ENCODE measurements at regions not wholly inside any gene's neighbourhood (a gene's known extent, or its start where the extent isn't known, plus 50 kb on each side); places are given as distances from the start of the nearest gene placed in this dataset.
"Not testable (repeated sequence)": the region's sequence is repeated elsewhere in the genome, so short reads cannot be mapped to it uniquely, and the experiment has no call there.

- Histone ChIP-seq H3K9ac (ENCODE audit: low read length) (no peak overlapping the region), H3K36me3 (ENCODE audit: insufficient read depth, low read length) (no peaks in the 10 kb centered on the region), H3F3A (ENCODE audit: insufficient read depth, low read length) (no peaks in the 10 kb centered on the region), H3K9me2 (ENCODE audit: low read depth, low read length) (no peaks in the 10 kb centered on the region), H3K4me1 (ENCODE audit: insufficient read depth, low read length, severe bottlenecking) (no peaks in the 10 kb centered on the region), H3K27ac (ENCODE audit: low read depth, low read length, poor library complexity, severe bottlenecking) (no peak overlapping the region), H3K4me2 (ENCODE audit: low read length) (no peak overlapping the region), H3K79me2 (ENCODE audit: insufficient read depth, low read length) (no peaks in the 10 kb centered on the region), H4K20me1 (ENCODE audit: insufficient read depth, low read length) (no peaks in the 10 kb centered on the region), H3K4me3 (ENCODE audit: low read depth, low read length, poor library complexity, severe bottlenecking) (no peak overlapping the region), H2AFZ (ENCODE audit: low read length) (no peak overlapping the region), H3K27me3 (ENCODE audit: insufficient read depth, low read length) (no peaks in the 10 kb centered on the region), H3K9me3 (ENCODE audit: low read length) (no peaks in the 10 kb centered on the region)
- no peak for TF ChIP-seq EZH2 (IDR thresholded peaks at IDR 0.05; ENCODE audit: borderline replicate concordance, low read length)
- TF ChIP-seq CTCF (IDR thresholded peaks at IDR 0.05; ENCODE audit: low read length): no peak
Measured at GRCh38 chr3:36647423-36647853, 116.9 kb downstream of the DCLK3 start.

GRCh38 chr3:36643192-36643591, 121.2 kb downstream of the DCLK3 start:
- Histone ChIP-seq H3K4me2 (ENCODE audit: low read length) (no peak overlapping the region), H3K9me2 (ENCODE audit: low read depth, low read length) (no peaks in the 10 kb centered on the region), H3K4me3 (ENCODE audit: low read depth, low read length, poor library complexity, severe bottlenecking) (no peak overlapping the region), H4K20me1 (ENCODE audit: insufficient read depth, low read length) (no peaks in the 10 kb centered on the region), H3F3A (ENCODE audit: insufficient read depth, low read length) (no peaks in the 10 kb centered on the region), H3K36me3 (ENCODE audit: insufficient read depth, low read length) (no peaks in the 10 kb centered on the region), H3K27me3 (ENCODE audit: insufficient read depth, low read length) (no peaks in the 10 kb centered on the region), H3K9me3 (ENCODE audit: low read length) (no peaks in the 10 kb centered on the region), H3K27ac (ENCODE audit: low read depth, low read length, poor library complexity, severe bottlenecking) (no peak overlapping the region), H3K9ac (ENCODE audit: low read length) (no peak overlapping the region), H3K79me2 (ENCODE audit: insufficient read depth, low read length) (no peaks in the 10 kb centered on the region), H3K4me1 (ENCODE audit: insufficient read depth, low read length, severe bottlenecking) (no peaks in the 10 kb centered on the region), H2AFZ (ENCODE audit: low read length) (no peak overlapping the region)
- no peak for TF ChIP-seq EZH2 (IDR thresholded peaks at IDR 0.05; ENCODE audit: borderline replicate concordance, low read length)
- TF ChIP-seq CTCF (IDR thresholded peaks at IDR 0.05; ENCODE audit: low read length): no peak

- H3K9ac ChIP-seq (ENCODE audit: low read length): no peak overlapping the region
- H3K4me2 ChIP-seq (ENCODE audit: low read length): no peak overlapping the region
- no peaks in the 10 kb centered on the region for H3K9me3 ChIP-seq (ENCODE audit: low read length)
- H3F3A ChIP-seq (ENCODE audit: insufficient read depth, low read length): no peaks in the 10 kb centered on the region
- no peaks in the 10 kb centered on the region for H3K4me1 ChIP-seq (ENCODE audit: insufficient read depth, low read length, severe bottlenecking)
- TF ChIP-seq CTCF (IDR thresholded peaks at IDR 0.05; ENCODE audit: low read length) (no peak), EZH2 (IDR thresholded peaks at IDR 0.05; ENCODE audit: borderline replicate concordance, low read length) (no peak)
- H4K20me1 ChIP-seq (ENCODE audit: insufficient read depth, low read length): no peaks in the 10 kb centered on the region
- no peak overlapping the region for H2AFZ ChIP-seq (ENCODE audit: low read length)
- H3K27me3 ChIP-seq (ENCODE audit: insufficient read depth, low read length): no peaks in the 10 kb centered on the region
- H3K27ac ChIP-seq (ENCODE audit: low read depth, low read length, poor library complexity, severe bottlenecking): no peak overlapping the region
- no peak overlapping the region for H3K4me3 ChIP-seq (ENCODE audit: low read depth, low read length, poor library complexity, severe bottlenecking)
- no peaks in the 10 kb centered on the region for H3K9me2 ChIP-seq (ENCODE audit: low read depth, low read length)
- H3K79me2 ChIP-seq (ENCODE audit: insufficient read depth, low read length): no peaks in the 10 kb centered on the region
- H3K36me3 ChIP-seq (ENCODE audit: insufficient read depth, low read length): no peaks in the 10 kb centered on the region
Measured at GRCh38 chr3:36635731-36636130, 128.6 kb downstream of the DCLK3 start.

- not testable (repeated sequence) for H3K4me2 ChIP-seq (ENCODE audit: low read length); H3F3A ChIP-seq (ENCODE audit: insufficient read depth, low read length); H3K79me2 ChIP-seq (ENCODE audit: insufficient read depth, low read length); H3K9ac ChIP-seq (ENCODE audit: low read length); H3K4me3 ChIP-seq (ENCODE audit: low read depth, low read length, poor library complexity, severe bottlenecking); H3K9me2 ChIP-seq (ENCODE audit: low read depth, low read length); H3K36me3 ChIP-seq (ENCODE audit: insufficient read depth, low read length); H3K4me1 ChIP-seq (ENCODE audit: insufficient read depth, low read length, severe bottlenecking); H3K9me3 ChIP-seq (ENCODE audit: low read length); H4K20me1 ChIP-seq (ENCODE audit: insufficient read depth, low read length); H3K27me3 ChIP-seq (ENCODE audit: insufficient read depth, low read length); H3K27ac ChIP-seq (ENCODE audit: low read depth, low read length, poor library complexity, severe bottlenecking); H2AFZ ChIP-seq (ENCODE audit: low read length)
Measured at GRCh38 chr3:36633897-36634296, 130.5 kb downstream of the DCLK3 start.
